PC-3 (cell line): ENCODE measurements at regions not wholly inside any gene's neighbourhood (a gene's known extent, or its start where the extent isn't known, plus 50 kb on each side); places are given as distances from the start of the nearest gene placed in this dataset.

Experiments
- ATAC-seq: fragments of 200-7000 bp; cut with Tn5 transposase; 2 replicates; pipeline ENCODE4 v1.9.1; 2020; ENCODE audit warnings: mild to moderate bottlenecking, moderate library complexity
- BruUV-seq: library from RNA; stranded (reverse); fragments of 400-500 nt; replicated peaks from 2 replicates; lab custom pipeline; 2021; lab: Mats Ljungman, UMichigan
- CTCF ChIA-PET: fragments of 300-600 bp; sonication (Branson Sonifier 250); formaldehyde crosslinking; loops from one replicate; lab custom pipeline; 2022; ENCODE audit warnings: antibody characterized with exemption; lab: Charles Lee
- POLR2A ChIA-PET: fragments of 300-600 bp; sonication (Branson Sonifier 250); formaldehyde crosslinking; loops from one replicate; lab custom pipeline; 2022; ENCODE audit warnings: antibody characterized with exemption; ENCODE audit not compliant: unreplicated experiment; lab: Charles Lee
- DNase-seq: peaks from one replicate; pipeline ENCODE4 v3.0.0-alpha.2; 2015
- H2AFZ ChIP-seq: fragments of 300-600 bp; sonication (generic); 2 replicates; pipeline ENCODE4 v1.6.0; 2016; ENCODE audit warnings: antibody characterized with exemption, low read length
- H3F3A ChIP-seq: fragments of 300-600 bp; sonication (generic); one replicate; pipeline ENCODE4 v1.6.0; 2017; ENCODE audit warnings: antibody characterized with exemption, low read length, control low read depth, mild to moderate bottlenecking; ENCODE audit not compliant: unreplicated experiment
- H3K27ac ChIP-seq: fragments of 300-600 bp; sonication (generic); 2 replicates; pipeline ENCODE4 v1.5.1; 2016; ENCODE audit warnings: mild to moderate bottlenecking, low read length
- H3K27me3 ChIP-seq: fragments of 300-600 bp; sonication (generic); 2 replicates; pipeline ENCODE4 v1.6.1; 2016; ENCODE audit warnings: low read length, mixed read lengths
- H3K36me3 ChIP-seq: fragments of 300-600 bp; sonication (generic); 2 replicates; pipeline ENCODE4 v1.6.1; 2016; ENCODE audit warnings: low read depth, mixed run types, low read length, mixed read lengths
- H3K4me1 ChIP-seq: fragments of 300-600 bp; sonication (generic); 2 replicates; pipeline ENCODE4 v1.5.1; 2016; ENCODE audit warnings: low read length; ENCODE audit not compliant: insufficient read depth
- H3K4me2 ChIP-seq: fragments of 300-600 bp; sonication (generic); 2 replicates; pipeline ENCODE4 v1.6.0; 2016; ENCODE audit warnings: low read length
- H3K4me3 ChIP-seq: fragments of 300-600 bp; sonication (generic); 2 replicates; pipeline ENCODE4 v1.5.1; 2016; ENCODE audit warnings: mild to moderate bottlenecking, low read length, mixed read lengths
- H3K79me2 ChIP-seq: fragments of 300-600 bp; sonication (generic); 2 replicates; pipeline ENCODE4 v1.6.1; 2017; ENCODE audit warnings: low read length, mixed read lengths
- H3K9ac ChIP-seq: fragments of 300-600 bp; sonication (generic); 2 replicates; pipeline ENCODE4 v1.6.0; 2016; ENCODE audit warnings: mild to moderate bottlenecking, low read length
- H3K9me2 ChIP-seq: fragments of 300-600 bp; sonication (generic); replicated peaks from 2 replicates; pipeline ENCODE4 v1.6.1; 2016; ENCODE audit warnings: mixed run types, low read length, mixed read lengths
- H3K9me3 ChIP-seq: fragments of 300-600 bp; sonication (generic); 2 replicates; pipeline ENCODE4 v1.6.1; 2016; ENCODE audit warnings: low read length, mixed read lengths
- H4K20me1 ChIP-seq: fragments of 300-600 bp; sonication (generic); 2 replicates; pipeline ENCODE4 v1.6.1; 2016; ENCODE audit warnings: low read length, mixed read lengths
- CTCF ChIP-seq: fragments of 300-600 bp; sonication (generic); conservative IDR thresholded peaks from 2 replicates; pipeline ENCODE4 v1.5.1; 2017; ENCODE audit warnings: antibody characterized with exemption, low read depth, mild to moderate bottlenecking, low read length
- EZH2 ChIP-seq: fragments of 300-600 bp; sonication (generic); IDR thresholded peaks from one replicate; pipeline ENCODE4 v1.6.1; 2017; ENCODE audit warnings: antibody characterized with exemption, mild to moderate bottlenecking, low read length; ENCODE audit not compliant: unreplicated experiment
- EZH2phosphoT487 ChIP-seq: fragments of 300-600 bp; sonication (generic); IDR thresholded peaks from 2 replicates; pipeline ENCODE4 v1.6.1; 2018; ENCODE audit warnings: mild to moderate bottlenecking, antibody characterized with exemption, low read length, borderline replicate concordance
- intact Hi-C: fragments of 100-400 bp; cut with micrococcal nuclease; formaldehyde crosslinking; loops from 2 replicates; pipeline ENCODE4 v1.9.0; 2023

- H3K9ac ChIP-seq, result no peak overlapping the region
- no peak overlapping the region for H3K4me3 ChIP-seq
- H3K79me2 ChIP-seq, result no peaks in the 10 kb centered on the region
- TF ChIP-seq EZH2phosphoT487 (no peak), EZH2 (no peak), CTCF (no peak)
- no TSS peak for BruUV-seq
- no peaks in the 10 kb centered on the region for H4K20me1 ChIP-seq
- no peaks in the 10 kb centered on the region for H3F3A ChIP-seq
- no peak overlapping the region for H3K4me2 ChIP-seq
- peaks cover 11% of the 10 kb centered on the region; the same call in 1 of the 2 replicates for H3K4me1 ChIP-seq
- no peak for DNase-seq
- POLR2A ChIA-PET, result no interaction called here
- H2AFZ ChIP-seq, result no peak overlapping the region
- H3K36me3 ChIP-seq, result no peaks in the 10 kb centered on the region
- CTCF ChIA-PET, result no interaction called here
- H3K9me2 ChIP-seq, result no peaks in the 10 kb centered on the region
- H3K27me3 ChIP-seq, result no peaks in the 10 kb centered on the region
- H3K27ac ChIP-seq, result no peak overlapping the region
- intact Hi-C loops, result loop anchor here (5.0 kb wide), 1 partner anchor 35 kb away; no protein-coding TSS in a partner anchor
- ATAC-seq, result no peak
- H3K9me3 ChIP-seq, result no peaks in the 10 kb centered on the region
Observed at GRCh38 chr4:184891816-184892397, 66.1 kb upstream of the ACSL1 start.

GRCh38 chr4:184892999-184893398, 67.2 kb upstream of the ACSL1 start:
- Histone ChIP-seq H2AFZ (no peak overlapping the region), H3K9me3 (no peaks in the 10 kb centered on the region), H3K4me3 (no peak overlapping the region), H3K9ac (no peak overlapping the region), H3K4me2 (no peak overlapping the region), H3K27ac (peak overlapping the region; percentile 37; the same call in 1 of the 2 replicates), H3F3A (no peaks in the 10 kb centered on the region), H3K27me3 (no peaks in the 10 kb centered on the region), H3K79me2 (no peaks in the 10 kb centered on the region), H4K20me1 (no peaks in the 10 kb centered on the region), H3K36me3 (no peaks in the 10 kb centered on the region), H3K9me2 (no peaks in the 10 kb centered on the region), H3K4me1 (peaks cover 11% of the 10 kb centered on the region; the same call in 1 of the 2 replicates)
- peak; percentile 4 for DNase-seq
- intact Hi-C loops, result loop anchor here (5.0 kb wide), 1 partner anchor 36 kb away; no protein-coding TSS in a partner anchor
- ChIA-PET POLR2A (no interaction called here), CTCF (no interaction called here)
- TF ChIP-seq EZH2phosphoT487, result no peak
- TF ChIP-seq EZH2, result no peak
- no peak for TF ChIP-seq CTCF
- no TSS peak for BruUV-seq
- no peak for ATAC-seq
